COLO829 (cell line): ENCODE measurements at regions not wholly inside any gene's neighbourhood (a gene's known extent, or its start where the extent isn't known, plus 50 kb on each side); places are given as distances from the start of the nearest gene placed in this dataset.
"Not testable (repeated sequence)": the region's sequence is repeated elsewhere in the genome, so short reads cannot be mapped to it uniquely, and the experiment has no call there.

ENCODE experiments used
- DNase-seq: peaks from one replicate; pipeline ENCODE4 v3.0.0; 2012; ENCODE audit warnings: low spot score

GRCh38 chr17:51389875-51390274, 129.5 kb downstream of the UTP18 start:
- no peak for DNase-seq

GRCh38 chr17:51391982-51392654, 131.8 kb downstream of the UTP18 start:
- no peak for DNase-seq

GRCh38 chr17:51395621-51396020, 135.3 kb downstream of the UTP18 start:
- no peak for DNase-seq

GRCh38 chr17:51397361-51398127, 137.2 kb downstream of the UTP18 start:
- DNase-seq: no peak

GRCh38 chr17:51398128-51398525, 137.8 kb downstream of the UTP18 start:
- DNase-seq: no peak

- DNase-seq: no peak
These were observed 138.3 kb downstream of the UTP18 start for GRCh38 chr17:51398687-51399086.

- no peak for DNase-seq
These were observed 140.9 kb downstream of the UTP18 start for GRCh38 chr17:51401279-51401678.

GRCh38 chr17:51402899-51403298, 142.6 kb downstream of the UTP18 start:
- DNase-seq: no peak

GRCh38 chr17:51407576-51407975, 147.2 kb downstream of the UTP18 start:
- no peak for DNase-seq

GRCh38 chr17:51419476-51419875, 159.1 kb downstream of the UTP18 start:
- DNase-seq: no peak

- DNase-seq: no peak
These were observed 161.2 kb downstream of the UTP18 start for GRCh38 chr17:51421525-51421924.

GRCh38 chr17:51422634-51423033, 162.3 kb downstream of the UTP18 start:
- no peak for DNase-seq

- DNase-seq: no peak
These were observed 163.2 kb downstream of the UTP18 start for GRCh38 chr17:51423421-51424160.

- no peak for DNase-seq
These were observed 165.4 kb downstream of the UTP18 start for GRCh38 chr17:51425773-51426172.

- DNase-seq: no peak
These were observed 167.0 kb downstream of the UTP18 start for GRCh38 chr17:51427323-51427811.

GRCh38 chr17:51427856-51428255, 167.5 kb downstream of the UTP18 start:
- no peak for DNase-seq

GRCh38 chr17:51428668-51429495, 168.5 kb downstream of the UTP18 start:
- no peak for DNase-seq

- DNase-seq: not testable (repeated sequence)
These were observed 169.6 kb downstream of the UTP18 start for GRCh38 chr17:51429938-51430337.

- DNase-seq: no peak
These were observed 170.2 kb downstream of the UTP18 start for GRCh38 chr17:51430591-51430990.

GRCh38 chr17:51434434-51435170, 174.3 kb downstream of the UTP18 start:
- DNase-seq: no peak

GRCh38 chr17:51435171-51435552, 174.8 kb downstream of the UTP18 start:
- DNase-seq: no peak
